KMS-11 (cell line): ENCODE measurements at regions not wholly inside any gene's neighbourhood (a gene's known extent, or its start where the extent isn't known, plus 50 kb on each side); places are given as distances from the start of the nearest gene placed in this dataset.

Experiments
- H2AFZ ChIP-seq: fragments of 200-600 bp; sonication (generic); 2 replicates; pipeline ENCODE4 v1.6.1; 2016; ENCODE audit warnings: antibody characterized with exemption, mixed run types, low read depth
- H3K27ac ChIP-seq: fragments of 200-600 bp; sonication (generic); 2 replicates; pipeline ENCODE4 v1.6.1; 2016; ENCODE audit warnings: mild to moderate bottlenecking, mixed run types
- H3K27me3 ChIP-seq: fragments of 200-600 bp; sonication (generic); 2 replicates; pipeline ENCODE4 v1.6.1; 2017; ENCODE audit warnings: mild to moderate bottlenecking, low read depth, mixed run types, moderate library complexity; ENCODE audit not compliant: insufficient read depth
- H3K36me3 ChIP-seq: fragments of 200-600 bp; sonication (generic); 2 replicates; pipeline ENCODE4 v1.6.1; 2017; ENCODE audit warnings: mild to moderate bottlenecking, mixed run types; ENCODE audit not compliant: insufficient read depth
- H3K4me1 ChIP-seq: fragments of 200-600 bp; sonication (generic); 2 replicates; pipeline ENCODE4 v1.6.1; 2016; ENCODE audit warnings: mild to moderate bottlenecking, low read depth, mixed run types; ENCODE audit not compliant: poor library complexity, severe bottlenecking
- H3K4me2 ChIP-seq: fragments of 200-600 bp; sonication (generic); 2 replicates; pipeline ENCODE4 v1.7.0; 2016; ENCODE audit warnings: mild to moderate bottlenecking, mixed run types
- H3K4me3 ChIP-seq: fragments of 200-600 bp; sonication (generic); IDR thresholded peaks from 2 replicates; pipeline ENCODE4 v1.6.1; 2017; ENCODE audit warnings: low read depth, low read length, mixed read lengths; ENCODE audit not compliant: insufficient read depth
- H3K79me2 ChIP-seq: fragments of 200-600 bp; sonication (generic); 2 replicates; pipeline ENCODE4 v1.6.1; 2016; ENCODE audit warnings: low read depth, mixed run types; ENCODE audit not compliant: insufficient read depth
- H3K9ac ChIP-seq: fragments of 200-600 bp; sonication (generic); 2 replicates; pipeline ENCODE4 v1.6.1; 2016; ENCODE audit warnings: mild to moderate bottlenecking, mixed run types
- H4K20me1 ChIP-seq: fragments of 200-600 bp; sonication (generic); 2 replicates; pipeline ENCODE4 v1.6.1; 2016; ENCODE audit warnings: mild to moderate bottlenecking, mixed run types; ENCODE audit not compliant: insufficient read depth
- TF ChIP-seq, protein P1 (sequence below): fragments of 200-600 bp; sonication (generic); conservative IDR thresholded peaks from 2 replicates; pipeline ENCODE4 v1.6.1; 2017; ENCODE audit warnings: low read depth, mild to moderate bottlenecking, antibody characterized with exemption, low read length, moderate library complexity, mixed read lengths

- no peaks in the 10 kb centered on the region for H3K36me3 ChIP-seq
These were observed 775.0 kb downstream of the USP25 start for GRCh38 chr21:16504766-16505165.

GRCh38 chr21:16509476-16509875 is 779.7 kb downstream of the USP25 start:
- Histone ChIP-seq H3K4me1 (peaks cover 18% of the 10 kb centered on the region), H4K20me1 (no peaks in the 10 kb centered on the region), H2AFZ (no peak overlapping the region), H3K9ac (no peak overlapping the region), H3K27me3 (no peaks in the 10 kb centered on the region), H3K4me3 (no peak overlapping the region), H3K79me2 (no peaks in the 10 kb centered on the region; the same call in 1 of the 2 replicates), H3K36me3 (no peaks in the 10 kb centered on the region), H3K4me2 (no peak overlapping the region), H3K27ac (no peak overlapping the region)
- TF ChIP-seq, protein P1, sequence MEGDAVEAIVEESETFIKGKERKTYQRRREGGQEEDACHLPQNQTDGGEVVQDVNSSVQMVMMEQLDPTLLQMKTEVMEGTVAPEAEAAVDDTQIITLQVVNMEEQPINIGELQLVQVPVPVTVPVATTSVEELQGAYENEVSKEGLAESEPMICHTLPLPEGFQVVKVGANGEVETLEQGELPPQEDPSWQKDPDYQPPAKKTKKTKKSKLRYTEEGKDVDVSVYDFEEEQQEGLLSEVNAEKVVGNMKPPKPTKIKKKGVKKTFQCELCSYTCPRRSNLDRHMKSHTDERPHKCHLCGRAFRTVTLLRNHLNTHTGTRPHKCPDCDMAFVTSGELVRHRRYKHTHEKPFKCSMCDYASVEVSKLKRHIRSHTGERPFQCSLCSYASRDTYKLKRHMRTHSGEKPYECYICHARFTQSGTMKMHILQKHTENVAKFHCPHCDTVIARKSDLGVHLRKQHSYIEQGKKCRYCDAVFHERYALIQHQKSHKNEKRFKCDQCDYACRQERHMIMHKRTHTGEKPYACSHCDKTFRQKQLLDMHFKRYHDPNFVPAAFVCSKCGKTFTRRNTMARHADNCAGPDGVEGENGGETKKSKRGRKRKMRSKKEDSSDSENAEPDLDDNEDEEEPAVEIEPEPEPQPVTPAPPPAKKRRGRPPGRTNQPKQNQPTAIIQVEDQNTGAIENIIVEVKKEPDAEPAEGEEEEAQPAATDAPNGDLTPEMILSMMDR, result no peak

More at GRCh38 chr21:16504766-16505165, 775.0 kb downstream of the USP25 start:
- H3K27me3 ChIP-seq, result no peaks in the 10 kb centered on the region
- no peak overlapping the region for H3K4me2 ChIP-seq
- H3K27ac ChIP-seq, result no peak overlapping the region
- H3K9ac ChIP-seq, result no peak overlapping the region
- H3K4me1 ChIP-seq, result peaks cover 65% of the 10 kb centered on the region
- H3K79me2 ChIP-seq, result no peaks in the 10 kb centered on the region; the same call in 1 of the 2 replicates
- no peaks in the 10 kb centered on the region for H4K20me1 ChIP-seq
- H2AFZ ChIP-seq, result no peak overlapping the region
- no peak overlapping the region for H3K4me3 ChIP-seq
- TF ChIP-seq, protein P1, result no peak

GRCh38 chr21:16514316-16514715 is 784.5 kb downstream of the USP25 start:
- no peaks in the 10 kb centered on the region for H3K4me1 ChIP-seq

GRCh38 chr21:16517383-16517782 is 787.6 kb downstream of the USP25 start:
- Histone ChIP-seq H3K27ac (no peak overlapping the region), H4K20me1 (no peaks in the 10 kb centered on the region), H3K79me2 (no peaks in the 10 kb centered on the region), H3K36me3 (no peaks in the 10 kb centered on the region), H3K4me1 (peaks cover 6% of the 10 kb centered on the region), H2AFZ (no peak overlapping the region), H3K4me3 (no peak overlapping the region), H3K4me2 (no peak overlapping the region), H3K9ac (no peak overlapping the region), H3K27me3 (no peaks in the 10 kb centered on the region)
- TF ChIP-seq, protein P1, result no peak

More at GRCh38 chr21:16514316-16514715, 784.5 kb downstream of the USP25 start:
- no peaks in the 10 kb centered on the region for H3K79me2 ChIP-seq
- H3K4me2 ChIP-seq, result no peak overlapping the region
- H3K9ac ChIP-seq, result no peak overlapping the region
- no peak overlapping the region for H3K27ac ChIP-seq
- TF ChIP-seq, protein P1, result no peak
- H2AFZ ChIP-seq, result no peak overlapping the region
- no peaks in the 10 kb centered on the region for H3K36me3 ChIP-seq
- no peaks in the 10 kb centered on the region for H3K27me3 ChIP-seq
- no peaks in the 10 kb centered on the region for H4K20me1 ChIP-seq
- H3K4me3 ChIP-seq, result no peak overlapping the region
